ENCODE measurements at regions not wholly inside any gene's neighbourhood (a gene's known extent, or its start where the extent isn't known, plus 50 kb on each side); places are given as distances from the start of the nearest gene placed in this dataset.

DNA sequence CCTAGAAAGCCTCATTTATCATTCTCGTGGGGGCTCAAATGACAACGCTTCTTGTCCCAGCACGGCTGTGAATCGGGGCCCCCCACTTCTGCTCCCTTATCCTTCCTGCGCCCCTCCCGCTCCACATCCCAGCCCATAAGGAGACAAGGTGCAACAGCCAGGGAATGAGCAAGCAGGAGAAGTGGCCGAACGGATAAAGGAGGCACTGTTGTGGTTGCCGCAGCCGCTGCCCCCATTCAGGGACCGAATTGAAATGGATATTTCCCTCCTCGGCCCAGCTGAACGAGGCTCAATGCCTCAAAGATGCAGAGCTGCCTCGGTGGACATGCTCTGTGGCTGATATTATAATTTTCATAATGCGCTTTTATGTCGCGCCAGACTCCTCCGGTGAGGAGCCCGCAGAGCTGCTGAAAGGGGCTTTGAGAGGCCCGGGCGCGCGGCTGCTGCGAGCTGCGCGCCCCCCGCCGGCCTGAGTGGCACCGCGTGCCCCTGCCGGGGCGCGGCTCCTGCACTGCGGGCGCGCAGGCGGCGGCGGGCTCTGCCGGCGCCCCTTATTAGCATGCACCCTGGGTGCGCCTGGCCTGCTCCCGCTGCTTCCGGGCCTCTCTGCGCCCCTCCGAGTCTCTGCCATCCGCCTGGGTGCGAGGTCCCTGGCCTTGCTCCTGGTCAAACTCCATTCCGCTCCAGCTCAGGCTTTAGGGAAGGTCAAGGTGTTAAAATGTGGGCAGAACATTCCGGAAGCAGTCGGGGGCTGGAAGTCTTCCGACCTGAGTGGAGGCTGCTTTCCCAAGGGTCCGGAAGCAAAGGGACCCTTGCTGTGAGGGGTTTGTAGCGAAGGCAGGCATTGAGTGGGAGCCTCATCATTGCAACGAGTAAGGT lies 68.2 kb upstream of the TMEM33 start:
- TF ChIP-seq, protein P1, sequence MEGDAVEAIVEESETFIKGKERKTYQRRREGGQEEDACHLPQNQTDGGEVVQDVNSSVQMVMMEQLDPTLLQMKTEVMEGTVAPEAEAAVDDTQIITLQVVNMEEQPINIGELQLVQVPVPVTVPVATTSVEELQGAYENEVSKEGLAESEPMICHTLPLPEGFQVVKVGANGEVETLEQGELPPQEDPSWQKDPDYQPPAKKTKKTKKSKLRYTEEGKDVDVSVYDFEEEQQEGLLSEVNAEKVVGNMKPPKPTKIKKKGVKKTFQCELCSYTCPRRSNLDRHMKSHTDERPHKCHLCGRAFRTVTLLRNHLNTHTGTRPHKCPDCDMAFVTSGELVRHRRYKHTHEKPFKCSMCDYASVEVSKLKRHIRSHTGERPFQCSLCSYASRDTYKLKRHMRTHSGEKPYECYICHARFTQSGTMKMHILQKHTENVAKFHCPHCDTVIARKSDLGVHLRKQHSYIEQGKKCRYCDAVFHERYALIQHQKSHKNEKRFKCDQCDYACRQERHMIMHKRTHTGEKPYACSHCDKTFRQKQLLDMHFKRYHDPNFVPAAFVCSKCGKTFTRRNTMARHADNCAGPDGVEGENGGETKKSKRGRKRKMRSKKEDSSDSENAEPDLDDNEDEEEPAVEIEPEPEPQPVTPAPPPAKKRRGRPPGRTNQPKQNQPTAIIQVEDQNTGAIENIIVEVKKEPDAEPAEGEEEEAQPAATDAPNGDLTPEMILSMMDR (IDR thresholded peaks at IDR 0.05), result no peak

DNA sequence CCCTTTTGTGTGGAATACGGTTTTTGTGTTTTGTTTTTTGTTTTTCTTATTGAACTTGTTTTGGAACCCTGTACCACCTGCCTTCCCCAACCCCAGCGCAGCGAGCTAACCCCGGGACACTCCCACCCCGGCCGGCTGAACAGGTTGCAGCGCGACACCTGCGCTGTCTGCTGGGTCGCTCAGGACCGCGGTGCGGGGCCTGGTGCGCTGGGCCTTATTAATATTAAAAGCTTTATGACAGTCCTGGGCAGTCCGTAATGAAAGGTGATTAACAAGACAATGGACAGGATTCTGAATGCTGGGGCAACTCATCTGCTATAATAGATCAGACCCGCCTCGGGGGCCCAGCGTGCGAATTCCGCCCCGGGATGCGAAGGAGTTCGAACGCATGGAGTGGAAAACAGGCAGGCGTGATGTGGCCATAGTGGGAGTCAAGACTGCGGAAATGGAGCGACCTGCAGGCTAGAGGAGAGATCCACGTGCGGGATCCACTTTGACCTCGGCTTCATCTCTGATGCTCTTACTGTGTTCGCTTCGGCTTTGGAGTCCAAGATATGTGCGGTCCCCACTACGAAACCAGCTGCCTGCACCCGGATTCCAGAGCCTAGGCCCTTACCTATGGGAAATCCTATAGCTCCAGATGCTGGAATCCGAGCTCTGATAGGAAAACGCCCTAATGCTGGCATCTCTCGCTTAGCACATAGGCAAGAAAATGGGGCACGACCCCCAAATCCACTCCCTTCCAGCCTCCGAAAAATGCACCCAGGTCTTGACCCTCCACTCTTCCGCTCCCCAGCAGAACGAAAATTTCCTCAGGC lies 69.0 kb upstream of the TMEM33 start:
- TF ChIP-seq, protein P1 (IDR thresholded peaks at IDR 0.05), result no peak

- TF ChIP-seq, protein P1 (IDR thresholded peaks at IDR 0.05), result no peak
Observed at GRCh38 chr4:41865306-41865980, 69.8 kb upstream of the TMEM33 start.

DNA sequence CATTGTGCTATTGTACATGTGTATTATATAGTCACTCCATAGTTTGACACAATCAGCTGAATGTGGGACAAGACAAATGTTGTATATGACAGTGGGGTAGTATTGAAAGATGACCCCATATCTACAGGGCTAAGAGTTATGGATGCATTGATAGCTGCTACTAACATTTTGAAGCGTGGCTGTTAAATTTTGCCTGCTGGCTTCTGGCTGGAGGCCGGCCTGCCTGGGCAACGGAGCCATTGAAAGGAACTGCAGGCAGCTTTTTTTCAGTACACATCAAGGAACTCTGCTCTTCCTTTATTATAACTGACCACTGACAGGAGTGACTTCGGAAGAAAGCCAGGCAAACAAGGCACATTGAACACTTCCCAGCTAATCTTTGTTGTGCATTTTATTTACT lies 76.1 kb upstream of the TMEM33 start:
- TF ChIP-seq, protein P1 (IDR thresholded peaks at IDR 0.05), result no peak

DNA sequence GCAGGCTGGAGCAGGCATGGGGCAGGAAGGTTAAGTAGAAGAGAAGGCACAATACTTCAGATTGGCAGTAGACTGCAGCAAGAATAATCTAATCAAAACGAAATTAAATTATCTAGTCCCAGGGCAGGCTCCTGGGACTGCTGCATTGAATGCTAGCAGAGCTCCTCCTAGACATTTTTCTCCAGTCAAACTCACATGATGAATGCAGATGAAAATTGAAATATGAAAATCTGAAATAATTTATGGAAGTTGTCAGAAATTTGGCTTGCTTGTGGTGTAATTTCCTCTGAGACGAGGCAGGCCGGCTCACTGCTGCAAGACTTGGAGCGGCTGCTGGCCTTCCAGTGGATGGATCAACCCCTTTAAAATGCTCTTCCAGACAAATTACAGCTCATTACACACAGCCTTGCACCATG lies 78.0 kb upstream of the TMEM33 start:
- TF ChIP-seq, protein P1 (IDR thresholded peaks at IDR 0.05), result no peak

- TF ChIP-seq, protein P1 (IDR thresholded peaks at IDR 0.05), result no peak
Observed at GRCh38 chr4:41856797-41857196, 78.4 kb upstream of the TMEM33 start.

DNA sequence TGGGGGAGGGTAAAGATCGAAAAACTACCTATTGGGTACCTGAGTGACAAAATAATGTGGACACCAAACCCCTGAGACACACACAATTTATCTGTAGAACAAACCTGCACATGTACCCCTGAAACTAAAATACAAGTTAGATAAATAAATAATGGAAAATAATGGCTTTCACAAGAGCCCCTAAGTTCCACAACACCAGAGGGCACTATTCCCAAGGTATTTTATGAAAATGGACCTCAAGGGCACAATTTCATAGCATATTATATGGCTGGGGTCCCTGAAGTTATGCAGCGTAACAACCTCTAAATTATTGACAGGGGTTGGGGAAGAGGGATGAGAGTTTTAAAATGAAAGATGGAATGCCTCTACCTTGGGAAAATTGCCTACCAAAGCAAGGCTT lies 81.3 kb upstream of the TMEM33 start:
- TF ChIP-seq, protein P1 (IDR thresholded peaks at IDR 0.05), result peak; percentile 29; the same call in 1 of the 2 replicates
